CD4-positive, alpha-beta T cell (primary cell): ENCODE measurements at regions not wholly inside any gene's neighbourhood (a gene's known extent, or its start where the extent isn't known, plus 50 kb on each side); places are given as distances from the start of the nearest gene placed in this dataset.

Experiments used
- ATAC-seq: fragments of 200-7000 bp; cut with Tn5 transposase; one replicate; pipeline ENCODE4 v1.10.0; 2022; ENCODE audit warnings: mild to moderate bottlenecking; ENCODE audit not compliant: poor library complexity
- CTCF ChIA-PET: fragments of 350-600 bp; sonication (Branson Sonifier 250); formaldehyde crosslinking; loops from one replicate; lab custom pipeline; 2021; ENCODE audit warnings: antibody characterized with exemption, inconsistent platforms; lab: Charles Lee
- POLR2A ChIA-PET: fragments of 350-600 bp; sonication (Branson Sonifier 250); formaldehyde crosslinking; loops from one replicate; lab custom pipeline; 2021; ENCODE audit warnings: antibody characterized with exemption, inconsistent platforms; lab: Charles Lee
- DNase-seq, 14 experiments: peaks; one replicate each; pipeline ENCODE4 v3.0.0-alpha.2; 2013 to 2020; ENCODE audit warnings: mixed read lengths in 2 of 14
- H3K27ac ChIP-seq, 2 donors: one replicate each; pipeline versions ENCODE4 v1.5.1 to v1.7.0; 2013; ENCODE audit warnings: low read length in 2 of 2, low read depth in 1 of 2, mild to moderate bottlenecking in 1 of 2
- H3K27me3 ChIP-seq, 2 experiments: 1 replicate in 1 of 2; 2 replicates in 1 of 2; pipeline versions ENCODE4 v1.6.1 to v1.7.0; 2013; ENCODE audit warnings: low read length in 2 of 2, control low read depth in 1 of 2, mild to moderate bottlenecking in 1 of 2, moderate library complexity in 1 of 2; ENCODE audit not compliant: insufficient read depth in 2 of 2, control insufficient read depth in 1 of 2
- H3K36me3 ChIP-seq: one replicate; pipeline ENCODE4 v1.6.1; 2013; ENCODE audit warnings: low read length, control low read depth; ENCODE audit not compliant: insufficient read depth
- H3K4me1 ChIP-seq: one replicate; pipeline ENCODE4 v1.6.1; 2013; ENCODE audit warnings: low read length, control low read depth; ENCODE audit not compliant: insufficient read depth
- H3K4me3 ChIP-seq: one replicate; pipeline ENCODE4 v1.5.1; 2013; ENCODE audit warnings: mild to moderate bottlenecking, low read length, moderate library complexity
- H3K9me3 ChIP-seq, 2 experiments: 1 replicate in 1 of 2; 2 replicates in 1 of 2; pipeline versions ENCODE4 v1.6.1 to v1.7.0; 2013; ENCODE audit warnings: low read length in 2 of 2, mild to moderate bottlenecking in 2 of 2, control low read depth in 1 of 2, moderate library complexity in 1 of 2; ENCODE audit not compliant: control insufficient read depth in 1 of 2, insufficient read depth in 1 of 2
- H3K27ac Mint-ChIP-seq: one replicate; pipeline ENCODE4 v1.8.0; 2020; ENCODE audit warnings: mixed read lengths
- H3K27me3 Mint-ChIP-seq: one replicate; pipeline ENCODE4 v1.8.0; 2021; ENCODE audit warnings: mixed read lengths
- H3K36me3 Mint-ChIP-seq: one replicate; pipeline ENCODE4 v1.8.0; 2021; ENCODE audit warnings: low read depth, mixed read lengths
- H3K4me1 Mint-ChIP-seq: one replicate; pipeline ENCODE4 v1.8.0; 2021; ENCODE audit warnings: low read depth, mixed read lengths
- H3K4me3 Mint-ChIP-seq: one replicate; pipeline ENCODE4 v1.8.0; 2020; ENCODE audit warnings: mild to moderate bottlenecking, mixed read lengths
- H3K9me3 Mint-ChIP-seq: one replicate; pipeline ENCODE4 v1.8.0; 2020; ENCODE audit warnings: mixed read lengths
- CTCF ChIP-seq: fragments of 200-600 bp; IDR thresholded peaks from one replicate; pipeline ENCODE4 v1.8.0; 2022; ENCODE audit warnings: antibody characterized with exemption, mild to moderate bottlenecking
- intact Hi-C, 2 experiments: fragments of 100-400 bp; cut with DNase I in 1 of 2; cut with micrococcal nuclease in 1 of 2; formaldehyde crosslinking; loops; one replicate each; pipeline versions ENCODE4 v1.15.1 to v1.9.0; 2023 to 2025; cut with DNase I, micrococcal nuclease

- POLR2A ChIA-PET = no interaction called here
These were observed 88.2 kb downstream of the GJA1 start for GRCh38 chr6:121523628-121524027.

GRCh38 chr6:121526282-121526681 is 90.8 kb downstream of the GJA1 start:
- H3K27ac Mint-ChIP-seq = no peak overlapping the region
- ChIA-PET POLR2A (interaction anchor here (0.7 kb wide), 1 partner anchor 150 kb away, joined by 3 read pairs; no protein-coding TSS in a partner anchor), CTCF (no interaction called here)
- H3K9me3 Mint-ChIP-seq = no peaks in the 10 kb centered on the region
- no peak for DNase-seq
- no peaks in the 10 kb centered on the region for H3K36me3 ChIP-seq
- H3K4me1 Mint-ChIP-seq = no peaks in the 10 kb centered on the region
- no peaks in the 10 kb centered on the region for H3K4me1 ChIP-seq
- no peaks in the 10 kb centered on the region for H3K9me3 ChIP-seq
- no peaks in the 10 kb centered on the region for H3K36me3 Mint-ChIP-seq
- H3K27me3 ChIP-seq = no peaks in the 10 kb centered on the region
- H3K4me3 ChIP-seq = no peak overlapping the region
- ATAC-seq = no peak
- H3K27ac ChIP-seq = no peak overlapping the region
- no peaks in the 10 kb centered on the region for H3K27me3 Mint-ChIP-seq
- no peak overlapping the region for H3K4me3 Mint-ChIP-seq
- intact Hi-C loops = no loop called here
- TF ChIP-seq CTCF = no peak

More at GRCh38 chr6:121523628-121524027, 88.2 kb downstream of the GJA1 start:
- Mint-ChIP-seq H3K36me3 (no peaks in the 10 kb centered on the region), H3K4me1 (no peaks in the 10 kb centered on the region), H3K4me3 (no peak overlapping the region), H3K27me3 (no peaks in the 10 kb centered on the region), H3K9me3 (no peaks in the 10 kb centered on the region), H3K27ac (no peak overlapping the region)
- CTCF ChIA-PET = no interaction called here
- no peak for TF ChIP-seq CTCF
- Histone ChIP-seq H3K36me3 (no peaks in the 10 kb centered on the region), H3K27ac (no peak overlapping the region), H3K9me3 (no peaks in the 10 kb centered on the region), H3K4me1 (no peaks in the 10 kb centered on the region), H3K27me3 (no peaks in the 10 kb centered on the region), H3K4me3 (no peak overlapping the region)
- intact Hi-C loops = no loop called here
- no peak for DNase-seq
- no peak for ATAC-seq

- no peaks in the 10 kb centered on the region for H3K27me3 Mint-ChIP-seq
- no peaks in the 10 kb centered on the region for H3K9me3 Mint-ChIP-seq
- no peak overlapping the region for H3K4me3 ChIP-seq
- DNase-seq (no peak), ATAC-seq (no peak)
- no peaks in the 10 kb centered on the region for H3K36me3 ChIP-seq
- ChIA-PET CTCF (interaction anchor here (0.6 kb wide), 1 partner anchor 111 kb away, joined by 3 read pairs; no protein-coding TSS in a partner anchor), POLR2A (no interaction called here)
- no peak for TF ChIP-seq CTCF
- H3K27me3 ChIP-seq = no peaks in the 10 kb centered on the region
- no peak overlapping the region for H3K4me3 Mint-ChIP-seq
- H3K36me3 Mint-ChIP-seq = no peaks in the 10 kb centered on the region
- no peaks in the 10 kb centered on the region for H3K4me1 Mint-ChIP-seq
- no peak overlapping the region for H3K27ac Mint-ChIP-seq
- no peak overlapping the region for H3K27ac ChIP-seq
- no peaks in the 10 kb centered on the region for H3K4me1 ChIP-seq
- no peaks in the 10 kb centered on the region for H3K9me3 ChIP-seq
- intact Hi-C loops = no loop called here
These were observed 96.3 kb downstream of the GJA1 start for GRCh38 chr6:121531658-121532169.
